SIG-M5 (cell line): ENCODE measurements at regions not wholly inside any gene's neighbourhood (a gene's known extent, or its start where the extent isn't known, plus 50 kb on each side); places are given as distances from the start of the nearest gene placed in this dataset.

Experiments
- DNase-seq: peaks from one replicate; lab custom pipeline; 2025; lab: John Stamatoyannopoulos, UW

DNA sequence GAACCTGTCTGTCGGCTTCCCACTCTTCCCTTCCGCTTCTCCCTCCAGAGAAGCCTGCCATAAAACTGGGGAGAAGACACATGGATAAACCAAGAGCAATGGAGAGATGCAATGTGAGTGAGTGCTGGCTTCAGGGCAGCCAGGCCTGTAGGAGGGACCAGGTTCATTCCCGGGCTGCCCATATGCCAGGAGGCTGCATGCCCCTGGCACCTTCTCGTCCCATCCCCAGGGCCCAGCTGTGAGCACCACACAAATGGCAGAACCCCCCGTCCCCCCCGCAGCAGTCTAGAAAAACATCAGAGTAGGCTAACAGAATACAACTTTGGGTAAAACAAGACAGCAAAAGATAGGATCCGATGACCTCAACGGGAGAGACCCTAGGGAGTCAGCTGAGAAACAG lies 341.3 kb upstream of the SHH start:
- DNase-seq: no peak

DNA sequence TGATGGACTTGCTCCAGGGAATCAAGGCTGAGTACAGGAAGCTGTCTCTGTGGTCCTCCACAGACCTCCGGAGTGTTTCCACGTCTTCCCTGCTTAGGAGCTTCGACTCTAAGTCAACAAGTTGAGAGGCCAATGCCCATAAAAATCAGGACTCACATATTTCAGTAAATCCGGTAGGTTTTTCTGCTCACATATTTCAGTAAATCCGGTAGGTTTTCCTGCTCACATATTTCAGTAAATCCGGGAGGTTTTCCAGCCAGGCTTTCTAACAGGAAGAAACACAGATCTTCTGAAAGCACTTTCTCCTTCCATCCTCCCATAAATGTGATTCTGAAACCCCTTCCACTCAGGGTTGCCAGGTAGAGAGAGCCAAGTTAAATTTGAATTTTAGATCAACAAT lies 340.1 kb upstream of the SHH start:
- no peak for DNase-seq

DNA sequence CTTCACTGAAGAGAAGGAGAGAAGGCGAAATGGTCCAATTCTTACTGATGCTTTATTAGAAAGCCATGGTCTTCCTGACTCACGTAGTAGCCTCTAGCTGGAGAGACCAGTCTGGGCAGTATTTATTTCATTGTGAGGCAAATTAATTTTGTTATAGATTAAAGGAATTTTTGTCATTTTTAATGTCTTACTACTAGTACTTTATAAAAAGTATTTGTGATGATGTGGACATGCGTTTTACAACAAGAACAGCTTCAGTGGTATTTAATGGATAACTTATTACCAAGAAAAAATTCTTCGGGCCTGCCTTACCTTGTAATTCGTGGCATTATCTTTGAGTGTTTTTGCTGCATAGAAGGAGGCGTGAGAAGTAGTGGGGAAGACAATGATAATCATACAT lies 339.4 kb upstream of the SHH start:
- DNase-seq: no peak

DNA sequence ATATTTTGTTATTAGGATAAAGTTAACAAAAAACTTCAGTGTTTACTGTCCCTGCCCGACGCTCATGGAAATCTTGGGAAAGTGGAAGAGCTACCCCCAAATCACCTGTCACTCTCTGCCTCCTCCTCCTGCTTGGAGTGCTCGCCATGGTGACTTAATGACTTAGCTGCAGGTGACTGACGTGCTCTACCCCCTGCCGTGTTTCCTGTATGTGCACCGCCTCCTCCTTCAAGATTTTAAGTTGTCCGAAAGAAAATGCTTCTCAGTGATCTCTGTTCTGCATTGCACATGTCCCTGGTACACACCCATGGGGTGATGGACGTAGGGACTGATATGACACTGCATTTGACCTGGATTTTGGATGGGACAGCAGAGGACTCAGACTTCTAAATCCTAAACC lies 338.8 kb upstream of the SHH start:
- DNase-seq: no peak

DNA sequence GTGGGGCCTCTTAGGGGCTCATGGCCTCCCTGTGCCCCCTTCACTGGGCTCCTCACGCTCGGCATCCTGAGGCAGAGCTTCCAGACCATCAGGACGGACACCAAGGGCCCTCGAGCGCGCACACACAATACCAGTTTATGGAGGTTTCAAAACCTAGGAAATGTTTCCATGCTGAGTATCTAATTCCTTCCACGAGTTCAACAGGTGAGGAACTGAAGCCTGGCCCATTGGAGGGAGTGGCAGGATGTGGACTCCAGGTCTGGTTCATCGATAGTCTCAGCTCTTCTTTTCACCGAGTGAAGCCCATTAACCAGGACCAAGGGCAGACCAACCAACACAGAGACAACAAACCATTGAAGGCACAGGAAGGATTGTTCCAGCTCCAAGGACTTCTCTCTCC lies 336.7 kb upstream of the SHH start:
- DNase-seq: no peak

DNA sequence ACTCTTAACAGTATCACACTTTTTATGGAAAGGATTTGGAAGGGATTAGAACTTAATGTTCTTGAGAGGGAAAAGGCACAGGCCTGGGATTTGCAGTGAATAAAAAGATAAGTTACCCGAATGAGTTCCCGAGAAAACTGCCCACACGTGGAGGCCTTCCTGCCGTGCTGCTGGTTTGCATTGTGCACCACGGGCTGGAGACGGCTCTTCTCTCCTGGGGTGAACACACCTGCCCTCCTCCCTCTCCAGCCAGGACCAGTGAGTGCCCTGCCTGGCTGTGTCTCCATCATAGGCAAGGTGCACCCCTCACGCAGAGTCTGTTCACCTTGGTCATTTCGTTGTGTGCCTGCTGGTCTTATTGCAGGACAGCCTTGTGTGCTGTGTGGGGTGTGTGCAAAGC lies 336.3 kb upstream of the SHH start:
- DNase-seq: no peak

DNA sequence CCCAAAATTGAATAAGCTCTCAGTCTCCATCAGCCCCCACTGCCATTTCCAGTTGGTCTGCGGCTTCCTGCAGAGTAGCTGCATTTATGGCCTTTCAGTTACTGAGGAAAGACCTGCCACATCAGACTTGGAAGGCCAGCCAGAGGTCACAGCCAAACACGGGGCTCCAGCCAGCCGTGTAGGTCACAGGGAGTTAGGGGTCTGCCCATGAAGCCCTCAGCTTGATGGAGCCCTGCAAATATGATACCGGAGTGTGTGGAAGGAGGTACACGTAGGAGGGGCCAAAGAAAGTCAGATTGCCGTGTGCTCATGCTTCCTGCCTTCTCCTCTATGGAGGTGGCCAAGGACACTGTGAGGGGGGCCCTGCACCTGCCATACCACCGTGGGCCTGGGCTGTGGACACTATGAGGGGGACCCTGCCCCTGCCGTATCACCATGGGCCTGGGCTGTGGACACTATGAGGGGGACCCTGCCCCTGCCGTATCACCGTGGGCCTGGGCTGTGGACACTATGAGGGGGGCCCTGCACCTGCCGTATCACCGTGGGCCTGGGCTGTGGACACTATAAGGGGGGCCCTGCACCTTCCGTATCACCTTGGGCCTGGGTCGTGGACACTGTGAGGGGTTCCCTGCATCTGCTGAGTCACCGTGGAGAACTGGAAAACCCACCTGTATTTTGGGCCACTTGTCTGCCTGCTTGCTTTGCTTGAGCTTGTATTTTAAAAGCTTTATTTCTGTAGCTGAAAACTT lies 335.7 kb upstream of the SHH start:
- DNase-seq: no peak

DNA sequence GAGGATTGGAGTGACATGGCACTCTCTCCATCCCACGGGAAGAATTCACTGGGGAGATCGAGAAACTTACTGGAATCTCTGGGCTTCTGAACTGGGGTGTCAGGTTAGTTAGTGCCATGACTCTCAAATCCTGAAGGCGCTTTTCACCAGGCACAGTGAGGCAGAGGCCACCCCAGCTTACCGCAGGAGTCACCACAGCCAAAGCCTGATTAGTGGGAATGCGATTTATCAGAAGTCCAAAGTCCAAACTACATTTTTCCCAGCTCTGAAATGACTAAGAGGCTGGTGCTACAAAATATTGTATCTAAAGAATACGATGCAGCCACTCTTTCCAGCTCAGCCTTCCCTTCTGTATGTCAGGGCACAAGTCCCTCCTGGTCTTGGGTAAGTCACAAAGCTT lies 334.8 kb upstream of the SHH start:
- no peak for DNase-seq

DNA sequence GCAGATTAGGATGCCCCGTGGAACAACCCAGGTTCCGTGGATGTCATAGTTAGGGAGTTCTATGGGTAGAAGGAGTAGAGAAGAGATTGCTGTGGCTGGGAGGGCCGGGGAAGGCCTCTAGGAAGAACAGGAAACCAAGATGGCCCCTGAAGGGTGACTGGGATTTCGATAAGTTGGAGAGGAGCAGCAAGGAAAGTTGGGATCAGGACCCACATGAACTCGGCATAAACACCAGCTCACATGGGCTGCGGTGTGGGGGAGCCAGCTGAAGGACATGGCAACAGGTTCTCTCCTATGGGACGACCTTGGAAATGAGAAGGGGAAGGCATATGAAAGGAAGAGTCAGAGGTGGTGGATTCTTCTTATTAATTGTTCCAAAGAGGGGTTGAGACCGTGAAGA lies 333.7 kb upstream of the SHH start:
- no peak for DNase-seq

DNA sequence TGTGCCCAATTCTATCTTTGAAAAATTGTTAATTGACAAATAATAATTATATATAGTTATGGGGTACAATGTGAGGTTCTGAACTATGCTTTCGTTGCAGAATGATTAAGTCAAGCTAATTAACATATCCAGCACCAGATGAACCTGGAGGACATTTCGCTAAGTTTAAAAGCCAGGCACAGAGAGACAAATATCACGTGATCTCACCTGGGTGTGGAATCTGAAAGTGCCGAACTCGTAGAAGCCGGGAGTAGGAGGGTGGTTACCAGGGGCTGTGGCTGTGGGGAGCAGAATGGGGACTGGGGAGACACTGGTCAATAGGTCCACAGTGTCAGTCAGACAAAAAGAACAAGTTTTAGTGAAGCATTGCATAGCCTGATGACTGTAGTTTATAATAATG lies 332.9 kb upstream of the SHH start:
- no peak for DNase-seq

DNA sequence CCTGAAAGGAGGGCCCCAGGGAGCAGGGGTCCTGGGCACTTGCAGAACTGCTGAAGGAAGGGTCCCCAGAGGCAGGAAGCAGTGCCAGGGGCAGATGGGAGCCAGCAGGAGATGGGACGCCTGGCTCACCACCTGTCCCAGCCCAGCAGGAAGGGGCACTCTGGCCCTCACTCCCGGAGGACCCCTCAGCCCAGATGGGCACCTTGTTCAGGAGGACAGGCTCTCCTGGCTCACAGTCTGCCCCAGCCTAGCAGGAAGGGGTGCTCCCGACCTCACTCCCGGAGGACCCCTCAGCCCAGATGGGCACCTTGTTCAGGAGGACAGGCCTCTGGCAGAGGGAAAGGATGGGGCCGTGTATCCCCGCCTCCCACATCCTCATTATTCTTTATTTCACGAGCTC lies 331.4 kb upstream of the SHH start:
- no peak for DNase-seq

DNA sequence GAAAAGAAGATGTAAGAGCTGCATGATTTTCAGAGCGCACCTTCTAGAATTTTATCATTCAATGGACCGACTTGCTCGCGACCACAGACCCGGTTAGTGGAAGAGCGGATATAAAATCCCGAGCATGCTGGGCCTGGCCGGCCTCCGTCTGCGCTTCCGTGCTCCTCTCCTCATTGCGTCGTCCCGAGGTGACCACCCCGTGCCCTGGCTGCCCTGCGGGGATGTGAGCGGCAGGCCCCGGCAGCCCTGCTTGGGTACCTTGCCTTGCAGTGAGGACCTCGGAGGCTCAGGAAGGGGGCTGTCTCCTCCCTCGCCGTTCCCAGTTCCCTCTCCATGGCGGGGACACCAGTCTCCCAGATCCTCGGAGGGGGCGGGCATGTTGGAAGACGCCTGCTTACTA lies 330.9 kb upstream of the SHH start:
- no peak for DNase-seq

DNA sequence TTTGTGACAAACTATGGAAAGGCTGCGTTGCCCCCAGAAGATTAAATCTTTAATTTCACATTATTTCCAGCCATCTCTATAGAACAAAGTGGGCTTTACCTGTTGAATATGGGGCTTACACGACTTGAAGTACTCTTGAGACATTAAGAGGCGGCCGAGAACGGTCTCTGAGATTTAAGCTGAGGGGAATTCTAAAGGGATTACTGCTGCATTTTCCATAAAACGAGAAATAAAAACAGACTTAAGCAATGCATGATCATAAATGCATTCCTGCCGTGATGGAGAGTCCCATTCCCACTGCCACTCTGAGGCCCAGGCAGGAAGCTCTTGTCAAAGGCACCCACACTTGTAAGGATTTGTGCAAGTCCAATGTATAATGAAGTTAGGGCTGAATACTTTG lies 329.7 kb upstream of the SHH start:
- DNase-seq: no peak

DNA sequence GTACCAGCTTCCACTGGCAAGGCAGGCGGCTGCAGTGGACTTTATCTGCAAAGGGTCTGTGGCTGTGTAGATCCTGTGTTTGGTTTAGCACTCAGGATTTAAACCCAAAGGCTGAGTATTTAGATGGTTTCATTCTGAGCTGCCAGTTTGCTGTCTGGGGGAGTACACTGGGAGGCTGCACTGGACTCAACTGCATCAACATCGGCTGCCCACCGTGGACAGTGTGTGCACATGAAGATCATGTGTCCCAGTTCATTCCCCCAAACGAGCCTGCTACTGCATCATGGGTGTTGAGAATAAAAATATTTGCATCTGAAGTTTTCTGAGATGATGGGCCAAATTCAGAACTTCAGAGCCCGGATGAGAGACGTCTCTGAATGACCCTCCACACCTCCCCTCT lies 328.6 kb upstream of the SHH start:
- no peak for DNase-seq

DNA sequence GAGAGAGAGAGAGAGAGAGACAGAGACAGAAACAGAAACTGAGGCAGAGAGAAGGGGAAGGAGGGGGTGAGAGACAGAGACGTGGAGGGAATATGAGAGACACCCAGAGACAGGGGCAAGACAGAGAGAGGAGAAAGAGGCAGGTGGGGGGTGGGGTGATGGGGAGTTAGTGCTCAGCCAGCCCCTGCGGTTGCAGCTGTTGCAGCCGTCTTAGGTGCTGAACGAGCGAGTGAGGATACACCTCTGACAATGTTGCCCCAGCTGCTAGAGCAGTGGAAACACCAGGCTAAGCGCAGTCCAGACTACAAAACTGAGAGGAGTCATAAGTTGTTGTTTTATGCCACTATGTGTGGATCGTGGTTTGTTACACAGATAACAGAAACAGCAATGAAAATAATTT lies 328.2 kb upstream of the SHH start:
- no peak for DNase-seq

DNA sequence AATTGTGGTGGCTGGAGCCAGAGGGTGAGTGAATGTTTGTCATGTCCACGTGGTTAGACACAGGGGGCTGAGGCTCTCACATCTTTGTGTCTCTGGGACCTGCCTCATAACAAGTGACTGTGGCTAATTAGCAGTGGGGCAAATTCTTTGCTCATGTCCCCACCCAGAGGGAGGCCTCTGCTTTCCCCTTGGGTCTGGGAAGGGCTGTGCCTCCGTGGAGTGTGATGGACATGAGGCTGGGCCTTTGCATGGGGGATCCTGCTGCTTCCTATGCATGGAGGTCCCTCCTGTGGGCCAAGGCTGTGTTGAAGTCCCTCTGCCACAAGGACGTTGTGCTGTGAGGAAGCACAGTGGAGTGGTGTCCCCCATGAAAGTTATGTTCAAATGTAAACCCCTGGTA lies 327.4 kb upstream of the SHH start:
- DNase-seq: no peak

DNA sequence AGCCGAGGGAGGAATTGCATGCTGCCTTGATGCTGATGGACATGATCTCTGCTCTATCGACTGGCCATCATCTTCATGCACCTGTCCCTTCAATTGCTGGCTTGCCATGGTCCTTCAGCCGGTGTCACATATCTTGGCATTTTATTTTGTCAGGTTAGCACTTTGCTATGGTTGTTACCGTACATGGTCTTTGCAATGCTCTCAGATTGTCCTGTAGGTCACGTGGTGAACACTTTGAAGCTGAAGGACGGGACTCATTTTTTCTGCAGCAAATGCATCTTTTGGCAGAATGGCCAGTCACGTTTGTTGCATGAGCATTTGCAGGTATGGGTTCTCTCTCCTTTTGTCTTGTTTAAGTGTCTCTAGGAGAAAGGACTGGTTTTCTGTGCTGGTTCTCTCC lies 326.8 kb upstream of the SHH start:
- no peak for DNase-seq

DNA sequence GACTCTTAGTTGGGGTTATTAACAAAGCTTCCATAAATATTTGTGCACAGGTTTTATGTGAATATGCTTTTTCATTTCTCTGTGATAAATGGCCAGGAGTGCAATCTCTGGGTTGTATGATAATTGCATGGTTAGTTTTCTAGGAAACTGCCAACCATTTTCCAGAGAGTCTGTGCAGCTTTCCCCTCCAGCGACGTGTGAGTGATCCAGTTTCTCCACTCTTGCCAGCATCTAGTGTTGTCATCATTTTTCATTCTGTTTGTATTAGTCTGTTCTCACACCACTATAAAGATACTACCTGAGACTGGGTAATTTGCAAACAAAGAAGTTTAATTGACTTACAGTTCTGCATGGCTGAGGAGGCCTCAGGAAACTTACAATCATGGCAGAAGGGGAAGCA lies 319.6 kb upstream of the SHH start:
- no peak for DNase-seq

DNA sequence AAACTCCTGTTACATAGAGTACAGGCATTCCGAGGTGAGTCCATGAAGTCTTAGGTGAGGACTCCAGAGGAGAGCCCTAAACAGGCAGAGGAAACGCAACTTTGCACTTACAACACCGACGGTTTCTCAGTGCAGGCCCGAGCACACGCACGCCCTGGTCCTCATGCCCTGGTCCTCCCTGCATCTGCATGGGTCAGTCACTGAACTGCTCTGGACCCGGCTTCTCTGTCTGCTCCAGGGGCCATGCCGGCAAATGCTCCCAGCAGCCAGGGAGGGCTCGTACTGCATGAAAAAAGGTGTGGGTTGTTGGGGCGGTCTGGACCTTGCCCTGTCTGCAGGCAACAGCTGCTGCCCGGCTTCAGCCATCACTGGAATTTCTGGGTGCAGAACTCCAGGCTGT lies 317.3 kb upstream of the SHH start:
- DNase-seq: no peak

DNA sequence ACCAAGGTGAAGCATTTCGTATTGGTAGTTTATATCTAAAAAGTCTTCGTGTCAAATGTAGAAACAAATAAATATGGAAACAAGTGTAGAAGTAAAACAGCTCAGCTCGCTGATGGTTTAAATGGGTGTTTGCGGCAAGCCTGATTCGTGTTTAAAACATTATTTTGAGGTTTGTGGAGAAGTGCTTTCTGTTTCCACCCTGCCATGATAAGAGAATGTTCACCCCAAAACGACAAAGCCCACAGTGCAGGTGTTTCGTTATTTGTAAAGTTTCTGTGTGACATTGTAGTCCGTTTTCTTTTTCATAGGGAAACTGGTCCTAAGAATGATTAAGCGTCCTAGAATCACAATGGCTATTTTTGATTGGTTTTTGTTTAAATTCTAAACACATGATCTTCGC lies 316.2 kb upstream of the SHH start:
- no peak for DNase-seq

DNA sequence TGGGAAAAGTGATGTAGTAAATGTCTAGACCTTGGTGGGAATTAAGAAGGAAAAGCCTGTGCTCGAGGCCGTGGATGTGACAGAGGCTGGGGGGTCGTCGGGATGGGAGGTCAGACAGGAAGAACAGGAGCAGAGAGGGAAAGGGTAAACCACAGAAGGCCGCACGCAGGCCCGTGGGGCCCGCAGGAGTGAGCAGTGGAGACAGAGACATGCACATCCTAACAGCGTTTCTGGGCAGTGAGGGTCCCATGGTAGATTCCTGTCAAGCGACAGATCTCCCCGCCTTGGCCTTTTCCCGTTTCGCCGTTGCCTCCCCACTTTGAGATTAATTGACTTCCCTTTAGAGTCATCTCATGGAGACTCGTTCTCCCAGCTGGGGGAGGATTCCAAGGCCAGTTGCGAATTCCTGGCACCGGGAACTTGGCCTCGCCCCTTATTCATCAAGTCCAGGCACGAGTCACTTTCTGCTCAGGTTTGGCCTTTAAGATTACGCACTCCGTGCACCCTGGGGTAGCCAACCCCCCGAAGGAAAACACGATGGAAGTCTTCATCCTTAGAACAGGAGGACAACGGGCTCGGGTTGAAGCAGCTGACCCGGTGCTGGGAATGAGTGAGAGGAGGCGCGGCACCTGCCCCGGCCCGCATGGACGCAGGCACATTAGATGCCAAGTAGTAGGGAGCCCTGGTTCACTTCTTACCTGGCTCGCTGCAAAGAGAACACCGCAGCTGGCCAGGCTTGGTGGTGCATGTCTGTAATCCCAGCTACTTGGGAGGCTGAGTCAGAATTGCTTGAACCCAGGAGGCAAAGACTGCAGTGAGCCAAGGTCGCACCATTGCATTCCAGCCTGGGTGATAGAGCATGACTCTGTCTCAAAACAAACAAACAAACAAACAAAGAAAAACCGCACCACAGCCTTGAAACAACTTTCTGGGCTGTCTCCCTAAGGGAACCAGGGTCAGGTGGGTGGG lies 315.2 kb upstream of the SHH start:
- DNase-seq: no peak

DNA sequence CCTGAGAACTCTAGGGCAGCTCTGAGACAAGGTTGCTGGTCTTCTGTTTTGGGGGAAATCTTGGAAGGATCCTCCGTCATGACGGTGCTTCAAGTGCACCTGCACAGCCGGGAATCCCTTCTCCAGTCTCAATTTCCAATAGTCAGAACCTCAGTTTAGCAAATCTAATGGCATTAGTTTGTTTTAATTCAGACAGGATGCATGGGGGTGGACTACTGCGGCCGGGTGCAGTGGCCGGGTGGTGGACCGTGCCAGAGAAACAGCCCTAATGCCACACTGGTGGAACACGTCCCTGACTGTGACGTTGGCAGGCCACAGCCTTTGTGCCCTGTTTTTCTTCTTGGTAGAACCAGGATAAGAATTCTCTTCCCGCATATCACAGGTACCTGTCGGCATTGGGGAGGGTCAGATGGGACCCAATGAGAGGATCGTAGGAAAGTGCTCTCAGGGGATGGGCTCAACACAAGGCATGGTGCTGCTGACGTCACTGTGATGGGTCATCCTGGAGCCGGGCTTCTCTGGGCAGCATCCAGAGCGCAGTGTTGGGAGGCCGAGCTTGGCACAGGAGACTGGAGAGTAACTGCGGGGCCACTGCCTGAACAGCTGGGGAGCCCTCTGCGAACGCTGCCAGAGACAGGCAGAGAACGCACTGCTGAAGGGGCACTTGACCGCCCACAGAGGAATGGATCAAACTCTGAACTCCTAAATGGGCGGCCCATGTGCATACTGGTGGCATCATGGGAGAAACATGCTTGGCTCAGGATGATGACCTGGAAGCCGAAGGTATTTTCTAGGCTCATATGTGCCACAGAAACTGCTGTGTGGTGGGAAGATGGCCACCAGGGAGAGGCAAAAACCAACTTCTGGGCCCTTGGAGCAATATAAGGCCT lies 313.8 kb upstream of the SHH start:
- no peak for DNase-seq

DNA sequence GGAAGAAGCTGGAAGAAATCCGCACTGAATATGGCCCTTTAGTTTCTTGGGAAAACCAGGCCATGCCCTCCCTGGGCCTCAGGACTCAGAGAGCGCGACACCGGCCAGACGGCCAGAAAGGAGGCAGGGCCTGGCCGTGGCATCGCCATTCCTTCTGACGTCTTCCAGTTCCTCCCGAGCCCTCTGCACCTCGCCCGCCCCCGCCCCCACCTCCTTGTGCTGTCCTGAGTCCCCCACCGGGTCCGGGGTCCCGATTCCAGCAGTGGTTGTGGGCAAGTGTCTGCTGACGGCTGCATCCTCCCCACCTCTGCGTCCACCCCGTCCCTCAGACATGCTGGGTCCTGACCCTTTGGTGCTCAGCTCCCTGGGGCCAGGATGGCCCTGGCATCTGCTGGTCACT lies 312.1 kb upstream of the SHH start:
- no peak for DNase-seq
